MCF 10A (cell line): ENCODE measurements at regions not wholly inside any gene's neighbourhood (a gene's known extent, or its start where the extent isn't known, plus 50 kb on each side); places are given as distances from the start of the nearest gene placed in this dataset.
A peak's percentile ranks its signal among the peaks of the same experiment; 100 is the strongest.

ENCODE experiments used
- BruUV-seq: library from RNA; stranded (reverse); fragments of 400-500 nt; replicated peaks from 2 replicates; lab custom pipeline; 2021; lab: Mats Ljungman, UMichigan
- CTCF ChIA-PET: fragments of 300-600 bp; sonication (Branson Sonifier 250); formaldehyde crosslinking; extraction: SDS; loops from one replicate; lab custom pipeline; 2021; ENCODE audit warnings: antibody characterized with exemption, inconsistent platforms; lab: Yijun Ruan, JAX
- POLR2A ChIA-PET: fragments of 300-600, 350-650 bp; sonication (Branson Sonifier 250); formaldehyde crosslinking; extraction: SDS; loops from one replicate; lab custom pipeline; 2020; ENCODE audit warnings: antibody characterized with exemption, inconsistent platforms; lab: Yijun Ruan, JAX
- DNase-seq: peaks from one replicate; pipeline ENCODE4 v3.0.0-alpha.2; 2018; ENCODE audit not compliant: unreplicated experiment
- H3K27ac Mint-ChIP-seq: one replicate; pipeline ENCODE4 v1.8.0; 2022; ENCODE audit warnings: mild to moderate bottlenecking, low read depth, mixed read lengths; ENCODE audit not compliant: unreplicated experiment
- H3K27me3 Mint-ChIP-seq: one replicate; pipeline ENCODE4 v1.8.0; 2022; ENCODE audit warnings: mixed read lengths; ENCODE audit not compliant: insufficient read depth, unreplicated experiment
- H3K36me3 Mint-ChIP-seq: one replicate; pipeline ENCODE4 v1.8.0; 2022; ENCODE audit warnings: mild to moderate bottlenecking, moderate library complexity, mixed read lengths; ENCODE audit not compliant: insufficient read depth, unreplicated experiment
- H3K4me1 Mint-ChIP-seq: one replicate; pipeline ENCODE4 v1.8.0; 2022; ENCODE audit warnings: mixed read lengths; ENCODE audit not compliant: insufficient read depth, unreplicated experiment
- H3K4me3 Mint-ChIP-seq: one replicate; pipeline ENCODE4 v1.8.0; 2022; ENCODE audit warnings: mild to moderate bottlenecking, moderate library complexity, mixed read lengths; ENCODE audit not compliant: unreplicated experiment
- H3K9me3 Mint-ChIP-seq: one replicate; pipeline ENCODE4 v1.8.0; 2022; ENCODE audit warnings: mixed read lengths; ENCODE audit not compliant: unreplicated experiment
- intact Hi-C: fragments of 100-400 bp; cut with micrococcal nuclease; formaldehyde crosslinking; loops from 2 replicates; pipeline ENCODE4 v1.14.1; 2022
- TF ChIP-seq, protein P1 (sequence below): fragments of 200-600 bp; IDR thresholded peaks from one replicate; pipeline ENCODE4 v1.8.0; 2022; ENCODE audit warnings: antibody characterized with exemption, mild to moderate bottlenecking; ENCODE audit not compliant: unreplicated experiment

DNA sequence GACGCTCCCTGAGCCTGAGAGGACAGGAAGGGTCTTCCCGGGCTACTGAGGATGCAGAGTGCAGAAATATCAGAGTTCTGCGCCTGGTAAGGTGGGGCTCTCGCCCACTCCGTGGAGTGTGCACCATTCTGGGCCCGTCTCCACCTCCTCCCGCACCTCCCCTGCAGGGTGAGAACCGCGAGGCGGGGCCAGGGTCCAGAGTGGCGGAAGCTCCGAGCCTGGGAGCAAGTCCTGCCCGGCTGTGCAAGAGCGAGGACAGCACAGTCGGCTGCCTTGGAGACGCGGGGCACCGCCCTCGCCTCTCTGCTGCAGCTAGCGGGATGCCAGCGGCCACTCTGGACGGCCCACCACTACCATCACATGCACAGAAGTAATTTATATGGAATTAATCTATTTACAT, 2304.4 kb downstream of the PCDH9 start:
- ChIA-PET POLR2A (no interaction called here), CTCF (no interaction called here)
- Mint-ChIP-seq H3K4me1 (peaks cover 9% of the 10 kb centered on the region), H3K9me3 (no peaks in the 10 kb centered on the region), H3K27ac (no peak overlapping the region), H3K36me3 (no peaks in the 10 kb centered on the region), H3K4me3 (no peak overlapping the region), H3K27me3 (no peaks in the 10 kb centered on the region)
- TF ChIP-seq, protein P1, sequence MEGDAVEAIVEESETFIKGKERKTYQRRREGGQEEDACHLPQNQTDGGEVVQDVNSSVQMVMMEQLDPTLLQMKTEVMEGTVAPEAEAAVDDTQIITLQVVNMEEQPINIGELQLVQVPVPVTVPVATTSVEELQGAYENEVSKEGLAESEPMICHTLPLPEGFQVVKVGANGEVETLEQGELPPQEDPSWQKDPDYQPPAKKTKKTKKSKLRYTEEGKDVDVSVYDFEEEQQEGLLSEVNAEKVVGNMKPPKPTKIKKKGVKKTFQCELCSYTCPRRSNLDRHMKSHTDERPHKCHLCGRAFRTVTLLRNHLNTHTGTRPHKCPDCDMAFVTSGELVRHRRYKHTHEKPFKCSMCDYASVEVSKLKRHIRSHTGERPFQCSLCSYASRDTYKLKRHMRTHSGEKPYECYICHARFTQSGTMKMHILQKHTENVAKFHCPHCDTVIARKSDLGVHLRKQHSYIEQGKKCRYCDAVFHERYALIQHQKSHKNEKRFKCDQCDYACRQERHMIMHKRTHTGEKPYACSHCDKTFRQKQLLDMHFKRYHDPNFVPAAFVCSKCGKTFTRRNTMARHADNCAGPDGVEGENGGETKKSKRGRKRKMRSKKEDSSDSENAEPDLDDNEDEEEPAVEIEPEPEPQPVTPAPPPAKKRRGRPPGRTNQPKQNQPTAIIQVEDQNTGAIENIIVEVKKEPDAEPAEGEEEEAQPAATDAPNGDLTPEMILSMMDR: no peak
- no TSS peak for BruUV-seq
- DNase-seq: no peak
- intact Hi-C loops: no loop called here

DNA sequence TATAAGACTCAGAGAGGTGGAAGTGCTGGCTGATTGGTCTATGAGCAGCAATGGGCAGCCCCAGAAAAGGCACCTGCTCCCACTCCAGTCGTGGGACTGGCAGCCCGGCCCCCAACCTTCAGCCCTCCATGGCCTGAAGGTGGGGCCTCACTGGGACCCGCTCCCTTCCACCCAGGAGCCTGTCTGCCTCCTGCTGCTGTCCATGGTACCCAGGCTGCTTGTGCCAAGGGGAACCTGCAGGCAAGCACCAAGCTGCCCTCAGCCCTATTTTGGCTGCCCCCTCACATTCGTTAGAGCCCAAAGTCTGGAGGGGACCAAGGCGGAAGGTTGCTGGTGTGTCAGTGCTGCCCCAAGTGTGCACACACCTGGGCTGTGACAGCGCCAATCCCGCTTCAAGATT, 2304.9 kb downstream of the PCDH9 start:
- TF ChIP-seq, protein P1: no peak
- Mint-ChIP-seq H3K36me3 (no peaks in the 10 kb centered on the region), H3K27me3 (no peaks in the 10 kb centered on the region), H3K27ac (no peak overlapping the region), H3K4me3 (no peak overlapping the region), H3K4me1 (peaks cover 9% of the 10 kb centered on the region), H3K9me3 (no peaks in the 10 kb centered on the region)
- CTCF ChIA-PET: no interaction called here
- POLR2A ChIA-PET: no interaction called here
- peak; percentile 21 for DNase-seq
- no TSS peak for BruUV-seq
- intact Hi-C loops: no loop called here

DNA sequence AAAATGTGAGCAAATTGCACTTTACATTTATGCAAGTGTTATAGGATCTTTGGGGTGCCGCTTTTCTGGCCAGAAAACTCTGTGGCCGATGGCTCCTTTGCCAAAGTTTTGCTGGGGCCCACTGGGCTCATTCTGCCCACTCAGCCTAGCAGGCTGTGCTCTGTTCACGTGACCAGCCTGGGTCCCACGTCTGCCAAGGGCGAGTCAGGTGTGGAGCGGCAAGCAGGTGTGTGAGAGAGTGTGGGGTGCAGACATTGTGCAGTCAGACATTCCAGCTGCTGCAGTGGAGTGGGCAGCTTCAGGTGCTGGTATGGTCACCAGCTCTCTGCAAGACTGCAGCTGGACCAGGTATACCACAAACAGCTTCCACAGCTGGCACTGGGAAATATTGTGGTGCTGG, 2305.7 kb downstream of the PCDH9 start:
- TF ChIP-seq, protein P1: no peak
- no peaks in the 10 kb centered on the region for H3K27me3 Mint-ChIP-seq
- CTCF ChIA-PET: no interaction called here
- BruUV-seq: no TSS peak
- H3K4me3 Mint-ChIP-seq: no peak overlapping the region
- POLR2A ChIA-PET: no interaction called here
- intact Hi-C loops: no loop called here
- no peak for DNase-seq
- no peaks in the 10 kb centered on the region for H3K36me3 Mint-ChIP-seq
- no peak overlapping the region for H3K27ac Mint-ChIP-seq
- H3K9me3 Mint-ChIP-seq: no peaks in the 10 kb centered on the region
- peaks cover 9% of the 10 kb centered on the region for H3K4me1 Mint-ChIP-seq

DNA sequence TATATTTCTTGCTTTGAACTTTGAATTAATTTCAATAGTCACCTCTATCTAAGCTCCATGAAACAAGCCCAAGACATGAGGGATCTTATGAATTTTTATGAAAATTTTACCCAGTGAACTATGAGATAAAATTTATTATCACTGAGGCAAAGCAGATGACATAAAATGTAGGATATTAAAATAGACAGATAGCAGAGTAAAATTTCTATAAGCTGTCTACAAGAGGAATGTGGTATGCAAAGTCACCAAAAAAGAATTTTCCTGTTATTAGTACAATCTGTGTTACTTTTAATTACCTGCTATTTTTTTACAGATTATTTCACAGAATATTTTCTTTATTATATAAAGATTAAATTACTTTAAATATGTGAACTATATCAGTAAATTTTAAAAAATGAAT, 2312.6 kb downstream of the PCDH9 start:
- intact Hi-C loops: no loop called here
- ChIA-PET CTCF (interaction anchor here (0.5 to 0.6 kb wide), 2 partner anchors 11 to 708 kb away, joined by 3 read pairs; no protein-coding TSS in a partner anchor), POLR2A (no interaction called here)
- Mint-ChIP-seq H3K36me3 (no peaks in the 10 kb centered on the region), H3K27ac (no peak overlapping the region), H3K4me1 (no peaks in the 10 kb centered on the region), H3K4me3 (no peak overlapping the region), H3K9me3 (no peaks in the 10 kb centered on the region), H3K27me3 (no peaks in the 10 kb centered on the region)
- DNase-seq: no peak
- BruUV-seq: no TSS peak
- TF ChIP-seq, protein P1: no peak
